BLaER1 treated with 17β-estradiol and CSF1 and Interleukin-3, amounts not matched to agents 10 nM and 100 nM (cell line): ENCODE measurements at regions not wholly inside any gene's neighbourhood (a gene's known extent, or its start where the extent isn't known, plus 50 kb on each side); places are given as distances from the start of the nearest gene placed in this dataset.

Experiments
- H3K27ac ChIP-seq, 11 experiments: shearing (Covaris generic); formaldehyde crosslinking; 2 replicates each; pipeline ENCODE4 v1.8.1; 2022
- H3K27me3 ChIP-seq, 11 experiments: shearing (Covaris generic); formaldehyde crosslinking; 2 replicates each; pipeline ENCODE4 v1.8.1; 2022
- H3K36me3 ChIP-seq, 11 experiments: shearing (Covaris generic); formaldehyde crosslinking; 2 replicates each; pipeline ENCODE4 v1.8.1; 2022
- H3K4me1 ChIP-seq, 10 experiments: shearing (Covaris generic); formaldehyde crosslinking; 2 replicates each; pipeline ENCODE4 v1.8.1; 2022
- H3K4me2 ChIP-seq, 11 experiments: shearing (Covaris generic); formaldehyde crosslinking; 2 replicates each; pipeline ENCODE4 v1.8.1; 2022
- H3K4me3 ChIP-seq, 10 experiments: shearing (Covaris generic); formaldehyde crosslinking; 2 replicates each; pipeline ENCODE4 v1.8.1; 2022
- H3K9ac ChIP-seq, 11 experiments: shearing (Covaris generic); formaldehyde crosslinking; 2 replicates each; pipeline ENCODE4 v1.8.1; 2022
- H3K9me3 ChIP-seq, 11 experiments: shearing (Covaris generic); formaldehyde crosslinking; replicated peaks in 1 of 11; 2 replicates each; pipeline ENCODE4 v1.8.1; 2022
- H4K20me1 ChIP-seq, 11 experiments: shearing (Covaris generic); formaldehyde crosslinking; 2 replicates each; pipeline ENCODE4 v1.8.1; 2022
- Cebpa-rat ChIP-seq, 11 experiments: shearing (Covaris generic); IDR thresholded peaks; 2 replicates each; pipeline ENCODE4 v1.8.1; 2022

GRCh38 chr12:127398016-127398710, 868.8 kb upstream of the TMEM132C start:
- H3K9me3 ChIP-seq, result 0 out of 22 replicates have a peak, but pooled peaks cover 0 to under 1% (median 0%) of the 10 kb centered on the region in 11 experiments
- no peak overlapping the region for H3K4me2 ChIP-seq
- no peak overlapping the region for H3K9ac ChIP-seq

GRCh38 chr12:127399451-127399850, 867.5 kb upstream of the TMEM132C start:
- no peak for TF ChIP-seq Cebpa-rat (IDR thresholded peaks at IDR 0.05)
- Histone ChIP-seq H3K27me3 (no peaks in the 10 kb centered on the region), H3K9ac (no peak overlapping the region), H3K4me3 (no peak overlapping the region), H3K9me3 (peaks cover 0 to 12% (median 0%) of the 10 kb centered on the region in 11 experiments; a peak in 2 of 22 replicates), H3K4me2 (no peak overlapping the region), H4K20me1 (no peaks in the 10 kb centered on the region), H3K4me1 (no peaks in the 10 kb centered on the region), H3K36me3 (no peaks in the 10 kb centered on the region), H3K27ac (no peak overlapping the region)

More at GRCh38 chr12:127398016-127398710, 868.8 kb upstream of the TMEM132C start:
- Histone ChIP-seq H4K20me1 (no peaks in the 10 kb centered on the region), H3K4me1 (no peaks in the 10 kb centered on the region), H3K36me3 (no peaks in the 10 kb centered on the region), H3K27me3 (no peaks in the 10 kb centered on the region), H3K27ac (no peak overlapping the region), H3K4me3 (no peak overlapping the region)
- no peak for TF ChIP-seq Cebpa-rat (IDR thresholded peaks at IDR 0.05)

GRCh38 chr12:127400221-127400620, 866.7 kb upstream of the TMEM132C start:
- H3K9ac ChIP-seq, result no peak overlapping the region
- H3K36me3 ChIP-seq, result no peaks in the 10 kb centered on the region
- no peak overlapping the region for H3K4me3 ChIP-seq
- H4K20me1 ChIP-seq, result no peaks in the 10 kb centered on the region
- no peaks in the 10 kb centered on the region for H3K4me1 ChIP-seq
- TF ChIP-seq Cebpa-rat (IDR thresholded peaks at IDR 0.05), result no peak
- H3K9me3 ChIP-seq, result peaks cover 0 to 15% (median 0%) of the 10 kb centered on the region in 11 experiments; a peak in 2 of 22 replicates
- no peak overlapping the region for H3K4me2 ChIP-seq
- H3K27me3 ChIP-seq, result no peaks in the 10 kb centered on the region
- no peak overlapping the region for H3K27ac ChIP-seq

GRCh38 chr12:127401005-127401404, 866.0 kb upstream of the TMEM132C start:
- H3K36me3 ChIP-seq, result no peaks in the 10 kb centered on the region
- no peak for TF ChIP-seq Cebpa-rat (IDR thresholded peaks at IDR 0.05)
- H3K4me2 ChIP-seq, result no peak overlapping the region
- H3K27me3 ChIP-seq, result no peaks in the 10 kb centered on the region
- H3K9ac ChIP-seq, result no peak overlapping the region
- peaks cover 0 to 15% (median 0%) of the 10 kb centered on the region in 11 experiments; a peak in 2 of 22 replicates for H3K9me3 ChIP-seq
- H3K27ac ChIP-seq, result no peak overlapping the region
- H3K4me3 ChIP-seq, result no peak overlapping the region
- no peaks in the 10 kb centered on the region for H3K4me1 ChIP-seq
- no peaks in the 10 kb centered on the region for H4K20me1 ChIP-seq

- Histone ChIP-seq H3K27me3 (no peaks in the 10 kb centered on the region), H3K36me3 (no peaks in the 10 kb centered on the region), H3K4me1 (no peaks in the 10 kb centered on the region), H3K4me3 (no peak overlapping the region), H3K9me3 (peaks cover 0 to 15% (median 0%) of the 10 kb centered on the region in 11 experiments; a peak in 2 of 22 replicates), H3K9ac (no peak overlapping the region), H3K27ac (no peak overlapping the region), H4K20me1 (no peaks in the 10 kb centered on the region), H3K4me2 (no peak overlapping the region)
- TF ChIP-seq Cebpa-rat (IDR thresholded peaks at IDR 0.05), result no peak
These were observed 865.4 kb upstream of the TMEM132C start for GRCh38 chr12:127401536-127401935.

GRCh38 chr12:127411166-127411915, 855.6 kb upstream of the TMEM132C start:
- no peak overlapping the region for H3K9ac ChIP-seq
- no peaks in the 10 kb centered on the region for H3K4me1 ChIP-seq
- H3K27ac ChIP-seq, result no peak overlapping the region
- H3K4me2 ChIP-seq, result no peak overlapping the region
- H3K9me3 ChIP-seq, result 0 out of 22 replicates have a peak, but pooled peaks cover 0 to 2% (median 0%) of the 10 kb centered on the region in 11 experiments
- H4K20me1 ChIP-seq, result no peaks in the 10 kb centered on the region
- TF ChIP-seq Cebpa-rat (IDR thresholded peaks at IDR 0.05), result no peak
- H3K36me3 ChIP-seq, result no peaks in the 10 kb centered on the region
- H3K4me3 ChIP-seq, result no peak overlapping the region
- H3K27me3 ChIP-seq, result no peaks in the 10 kb centered on the region

- Histone ChIP-seq H3K27ac (no peak overlapping the region), H4K20me1 (no peaks in the 10 kb centered on the region), H3K9ac (no peak overlapping the region), H3K27me3 (no peaks in the 10 kb centered on the region), H3K4me2 (no peak overlapping the region), H3K4me1 (no peaks in the 10 kb centered on the region), H3K36me3 (no peaks in the 10 kb centered on the region), H3K4me3 (no peak overlapping the region), H3K9me3 (peaks cover 0 to 8% (median 4%) of the 10 kb centered on the region in 11 experiments; a peak in 16 of 22 replicates)
- no peak for TF ChIP-seq Cebpa-rat (IDR thresholded peaks at IDR 0.05)
These were observed 855.0 kb upstream of the TMEM132C start for GRCh38 chr12:127411981-127412380.

GRCh38 chr12:127412866-127413265, 854.1 kb upstream of the TMEM132C start:
- Histone ChIP-seq H3K4me1 (no peaks in the 10 kb centered on the region), H3K27ac (no peak overlapping the region), H3K4me3 (no peak overlapping the region), H4K20me1 (no peaks in the 10 kb centered on the region), H3K9me3 (peaks cover 8 to 17% (median 13%) of the 10 kb centered on the region in 11 experiments), H3K9ac (no peak overlapping the region), H3K36me3 (no peaks in the 10 kb centered on the region), H3K27me3 (no peaks in the 10 kb centered on the region), H3K4me2 (no peak overlapping the region)
- TF ChIP-seq Cebpa-rat (IDR thresholded peaks at IDR 0.05), result no peak

- Histone ChIP-seq H3K27me3 (no peaks in the 10 kb centered on the region), H3K4me3 (no peak overlapping the region), H3K9me3 (peaks cover 22 to 30% (median 26%) of the 10 kb centered on the region in 11 experiments), H3K27ac (no peak overlapping the region), H4K20me1 (no peaks in the 10 kb centered on the region), H3K9ac (no peak overlapping the region), H3K36me3 (no peaks in the 10 kb centered on the region), H3K4me1 (no peaks in the 10 kb centered on the region), H3K4me2 (no peak overlapping the region)
- no peak for TF ChIP-seq Cebpa-rat (IDR thresholded peaks at IDR 0.05)
These were observed 852.8 kb upstream of the TMEM132C start for GRCh38 chr12:127414186-127414585.
